Activated CD4-positive, alpha-beta T cell treated with anti-CD3 and anti-CD28 coated beads, Interleukin-2, Interleukin-6, amounts not matched to agents 100 ng/mL and 50 ng/mL, durations not matched to agents 16 hours and 8 hours (primary cell): ENCODE measurements at regions not wholly inside any gene's neighbourhood (a gene's known extent, or its start where the extent isn't known, plus 50 kb on each side); places are given as distances from the start of the nearest gene placed in this dataset.

Experiments
- DNase-seq: peaks from one replicate; pipeline ENCODE4 v3.0.0-alpha.2; 2020

GRCh38 chr16:54506741-54507500 is 220.3 kb upstream of the IRX3 start:
- no peak for DNase-seq

DNA sequence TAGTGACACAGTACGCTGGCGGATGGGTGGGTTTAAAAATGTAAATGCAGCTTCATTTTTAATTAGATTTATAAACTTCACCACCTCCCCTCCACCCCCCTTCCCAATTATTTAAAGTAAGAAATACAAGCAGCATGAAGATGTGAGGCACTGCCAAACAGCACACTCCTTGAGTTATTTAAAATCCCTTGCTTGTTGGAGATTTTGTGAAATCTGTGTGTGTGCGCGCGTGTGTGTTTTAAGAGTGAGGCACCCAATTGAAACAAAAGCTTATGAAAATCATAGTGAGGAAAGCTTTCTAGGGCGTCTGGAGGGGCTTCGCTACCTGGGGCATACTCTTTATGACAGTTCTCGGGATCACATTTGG is 219.6 kb upstream of the IRX3 start:
- no peak for DNase-seq

- no peak for DNase-seq
Measured at GRCh38 chr16:54505549-54506213, 219.1 kb upstream of the IRX3 start.

- no peak for DNase-seq
Measured at GRCh38 chr16:54504372-54504771, 217.8 kb upstream of the IRX3 start.

DNA sequence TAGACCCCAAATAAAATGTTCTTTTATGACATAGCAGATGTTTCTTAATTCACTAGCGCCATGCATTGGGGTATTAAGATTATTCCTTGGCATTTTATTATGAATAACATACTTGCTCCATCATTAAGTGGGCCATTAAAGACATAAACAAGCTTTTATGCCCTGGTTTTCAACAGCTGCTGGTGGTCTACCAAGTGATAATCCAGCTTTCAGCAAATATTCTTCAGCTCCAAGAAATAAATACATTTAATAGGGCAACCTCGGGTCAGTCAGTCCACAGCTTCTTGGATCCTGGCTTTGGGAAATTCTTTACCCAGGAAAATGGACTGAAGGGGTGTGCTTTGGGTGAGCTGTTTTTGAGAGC is 217.3 kb upstream of the IRX3 start:
- DNase-seq = no peak

GRCh38 chr16:54503011-54503855 is 216.6 kb upstream of the IRX3 start:
- no peak for DNase-seq

DNA sequence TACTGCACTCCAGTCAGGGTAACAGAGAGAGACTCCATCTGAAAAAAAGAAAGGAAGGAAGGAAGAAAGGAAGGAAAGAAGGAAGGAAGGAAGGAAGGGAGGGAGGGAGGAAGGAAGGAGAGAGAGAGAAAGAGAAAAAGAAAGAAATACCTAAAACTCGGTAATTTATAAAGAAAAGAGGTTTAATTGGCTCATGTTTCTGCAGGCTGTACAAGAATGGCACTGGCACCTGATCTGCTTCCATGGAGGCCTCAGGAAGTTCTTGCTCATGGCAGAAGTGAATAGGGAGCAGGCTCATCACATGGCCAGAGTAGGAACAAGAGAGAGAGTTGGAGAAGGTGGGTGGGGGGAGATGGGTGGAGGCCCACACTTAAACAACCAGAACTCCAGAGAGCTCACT is 215.2 kb upstream of the IRX3 start:
- no peak for DNase-seq

DNA sequence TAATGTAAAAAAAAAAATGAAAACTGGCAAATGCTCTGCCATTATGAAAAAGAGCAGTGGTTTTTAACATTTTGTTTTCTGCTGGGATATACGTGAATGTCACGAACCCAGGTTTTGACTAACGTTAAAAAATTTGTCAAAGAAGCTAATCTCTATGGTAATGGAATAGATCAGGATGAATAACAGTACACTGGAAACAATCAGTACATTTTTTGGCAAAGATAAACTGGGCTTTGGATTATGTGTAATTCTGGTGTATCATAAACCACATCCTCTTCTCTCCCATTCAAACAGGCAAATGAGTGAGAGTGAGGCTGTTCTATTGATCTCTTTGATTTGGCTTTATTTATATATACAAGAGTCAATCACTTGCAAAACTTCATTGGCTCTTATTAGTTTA is 207.0 kb upstream of the IRX3 start:
- no peak for DNase-seq

GRCh38 chr16:54493061-54493460 is 206.5 kb upstream of the IRX3 start:
- no peak for DNase-seq

DNA sequence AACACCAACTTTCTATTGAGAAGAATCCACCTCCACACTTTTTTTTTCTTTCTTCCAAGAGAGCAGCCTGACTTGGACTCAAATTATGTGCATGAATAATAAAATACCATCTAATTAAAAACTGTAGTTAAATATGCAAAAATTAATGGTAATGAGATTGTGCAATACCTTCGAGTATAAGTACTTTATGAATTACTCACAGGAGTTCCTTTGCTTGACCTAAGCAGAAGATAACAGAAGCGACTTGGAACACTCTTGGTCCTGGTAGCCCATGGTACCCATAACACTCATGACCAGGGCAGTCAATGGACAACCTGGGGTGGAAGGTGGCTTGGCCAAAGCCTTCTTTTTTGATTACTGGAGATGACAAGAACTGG is 203.5 kb upstream of the IRX3 start:
- no peak for DNase-seq

DNA sequence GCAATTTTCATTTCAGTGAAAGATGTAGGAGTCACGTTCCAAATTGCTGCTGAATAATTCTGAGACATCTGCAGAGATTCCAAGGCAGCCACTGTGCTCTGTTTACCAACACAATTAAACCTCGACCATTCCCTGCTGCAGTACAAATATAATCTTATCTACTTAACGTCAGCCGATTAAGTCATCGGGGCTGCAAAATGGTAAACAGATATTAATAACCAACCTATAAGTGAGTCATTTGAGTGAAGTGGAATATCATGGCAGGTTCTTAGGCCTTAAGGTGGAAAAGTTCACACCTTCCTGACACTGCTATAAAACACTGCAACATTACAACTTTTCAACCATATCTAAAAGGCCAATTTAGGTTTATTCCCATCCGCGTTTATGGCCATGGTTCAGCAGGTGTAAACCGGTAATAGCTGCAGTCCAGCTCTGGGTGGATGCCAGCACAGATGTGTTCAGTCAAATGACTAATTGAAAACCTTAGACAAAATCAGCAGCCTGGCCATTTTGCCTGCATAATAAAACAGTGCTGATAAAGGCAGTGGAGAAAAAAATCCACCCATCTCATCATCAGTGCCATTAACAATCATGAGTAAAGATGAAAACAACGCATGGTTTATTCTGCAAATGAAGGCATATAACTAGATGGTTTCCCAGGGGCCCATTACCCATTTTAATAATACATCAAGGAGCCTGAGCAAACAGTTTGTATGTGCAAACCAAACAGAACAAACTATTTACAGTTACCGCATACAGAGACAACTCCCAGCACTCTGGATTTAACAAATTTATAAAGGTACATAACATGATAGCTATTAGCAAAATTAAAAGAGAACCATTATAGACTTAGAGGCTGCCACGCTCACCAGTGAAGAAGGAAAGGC is 202.9 kb upstream of the IRX3 start:
- DNase-seq = no peak

- no peak for DNase-seq
Measured at GRCh38 chr16:54488729-54489128, 202.1 kb upstream of the IRX3 start.

- no peak for DNase-seq
Measured at GRCh38 chr16:54487933-54488332, 201.3 kb upstream of the IRX3 start.

GRCh38 chr16:54484700-54485099 is 198.1 kb upstream of the IRX3 start:
- no peak for DNase-seq

- no peak for DNase-seq
Measured at GRCh38 chr16:54482892-54483574, 196.4 kb upstream of the IRX3 start.

- DNase-seq = no peak
Measured at GRCh38 chr16:54480429-54480828, 193.8 kb upstream of the IRX3 start.

- no peak for DNase-seq
Measured at GRCh38 chr16:54479546-54479945, 193.0 kb upstream of the IRX3 start.

- DNase-seq = no peak
Measured at GRCh38 chr16:54477714-54478113, 191.1 kb upstream of the IRX3 start.

DNA sequence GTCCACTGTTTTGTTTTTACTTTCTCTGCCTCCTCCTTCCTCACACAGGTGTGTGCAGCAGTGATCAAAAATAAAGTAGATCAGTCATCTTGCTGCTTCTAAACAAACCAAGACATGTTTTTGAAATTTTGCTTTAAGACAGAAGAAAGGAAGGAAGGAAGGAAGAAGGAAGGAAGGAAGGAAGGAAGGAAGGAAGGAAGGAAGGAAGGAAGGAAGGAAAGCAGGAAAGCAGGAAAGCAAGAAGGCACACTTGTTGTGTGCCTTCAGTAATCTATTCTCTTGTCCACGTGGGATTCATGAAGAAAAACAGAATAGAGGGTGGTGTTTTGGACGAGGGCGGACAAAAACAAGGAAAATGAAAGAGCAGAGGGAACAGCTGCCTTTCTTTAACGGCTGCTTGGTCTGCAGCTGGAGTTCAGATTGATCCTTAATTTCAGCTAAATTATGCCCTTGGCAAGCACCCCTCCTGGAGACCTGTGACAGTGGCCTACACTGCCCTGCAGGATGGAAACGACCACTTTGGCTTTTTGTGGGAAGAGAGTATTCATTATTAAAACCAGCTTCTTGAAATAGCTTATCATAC is 188.5 kb upstream of the IRX3 start:
- DNase-seq = no peak

DNA sequence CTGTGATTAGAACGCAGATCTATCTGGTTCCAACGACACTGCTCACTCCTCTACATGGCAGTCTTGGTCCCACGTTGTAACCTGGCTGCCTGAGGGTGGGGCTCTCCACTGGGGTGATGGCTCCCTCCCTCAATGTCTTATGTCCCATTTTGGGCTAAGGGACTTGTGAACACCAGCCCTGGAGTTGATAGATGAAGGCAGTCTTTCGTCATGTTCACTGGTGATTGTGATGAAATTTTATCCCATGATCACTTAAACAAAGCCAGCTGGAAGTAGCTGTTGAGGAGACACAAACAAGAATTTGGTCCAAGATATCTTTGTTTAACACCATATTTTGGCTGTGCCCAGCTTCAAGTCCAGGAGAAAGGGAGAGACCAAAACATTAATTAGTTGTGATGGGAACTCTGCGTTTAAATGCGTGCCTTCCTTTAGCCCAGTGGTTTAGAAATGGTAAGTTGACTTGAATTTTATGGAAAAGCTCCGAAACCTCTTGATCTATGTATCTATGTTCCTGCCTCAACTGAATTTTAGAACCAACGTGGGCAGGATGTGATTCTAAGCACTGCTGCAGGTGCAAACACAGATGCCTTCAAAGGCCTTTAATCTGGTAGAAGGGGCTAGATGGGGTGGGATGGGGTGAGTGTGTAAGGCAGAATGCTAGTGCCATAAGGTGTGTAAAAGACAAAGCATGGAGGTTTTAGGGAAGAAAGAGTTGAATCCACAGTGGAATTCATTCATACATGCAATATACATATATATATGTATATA is 186.8 kb upstream of the IRX3 start:
- DNase-seq = no peak

DNA sequence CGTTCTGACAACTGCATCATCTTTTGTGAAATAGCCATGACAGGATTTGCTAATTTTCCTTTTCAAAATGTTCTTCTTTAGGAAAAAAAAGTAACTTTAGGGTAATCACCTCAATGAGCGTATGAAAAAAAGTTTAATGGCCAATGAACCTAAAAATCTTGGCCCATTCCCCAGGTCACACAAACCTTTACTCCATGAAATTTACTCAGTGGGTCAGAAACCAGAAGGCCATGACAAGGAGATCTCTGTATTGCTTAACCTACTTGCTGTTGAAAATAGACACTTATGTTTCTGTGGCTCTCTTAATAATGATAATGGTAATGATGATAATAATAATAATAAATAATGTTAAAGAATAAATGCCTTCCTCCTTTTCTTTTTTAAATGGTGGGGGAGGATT is 180.8 kb upstream of the IRX3 start:
- DNase-seq = no peak
